MM.1S (cell line): ENCODE measurements at regions not wholly inside any gene's neighbourhood (a gene's known extent, or its start where the extent isn't known, plus 50 kb on each side); places are given as distances from the start of the nearest gene placed in this dataset.

ENCODE experiments used
- DNase-seq: peaks from one replicate; pipeline ENCODE4 v3.0.0-alpha.2; 2015
- H2AFZ ChIP-seq: fragments of 300-600 bp; sonication (generic); 2 replicates; pipeline ENCODE4 v1.6.0; 2016; ENCODE audit warnings: antibody characterized with exemption, low read length
- H3F3A ChIP-seq: fragments of 300-600 bp; sonication (generic); 2 replicates; pipeline ENCODE4 v1.6.1; 2016; ENCODE audit warnings: mild to moderate bottlenecking, antibody characterized with exemption, low read length, moderate library complexity, mixed read lengths; ENCODE audit not compliant: insufficient read depth
- H3K27ac ChIP-seq: fragments of 300-600 bp; sonication (generic); 2 replicates; pipeline ENCODE4 v1.5.1; 2016; ENCODE audit warnings: mild to moderate bottlenecking, low read length
- H3K27me3 ChIP-seq: fragments of 300-600 bp; sonication (generic); replicated peaks from 2 replicates; pipeline ENCODE4 v1.6.0; 2016; ENCODE audit warnings: low read length; ENCODE audit not compliant: insufficient read depth
- H3K36me3 ChIP-seq: fragments of 300-600 bp; sonication (generic); replicated peaks from 2 replicates; pipeline ENCODE4 v1.6.1; 2016; ENCODE audit warnings: mild to moderate bottlenecking, low read length, mixed read lengths; ENCODE audit not compliant: insufficient read depth
- H3K4me1 ChIP-seq: fragments of 300-600 bp; sonication (generic); 2 replicates; pipeline ENCODE4 v1.6.1; 2016; ENCODE audit warnings: low read length, mixed read lengths
- H3K4me2 ChIP-seq: fragments of 300-600 bp; sonication (generic); 2 replicates; pipeline ENCODE4 v1.6.0; 2016; ENCODE audit warnings: low read depth, low read length
- H3K4me3 ChIP-seq: fragments of 300-600 bp; sonication (generic); 2 replicates; pipeline ENCODE4 v1.5.1; 2016; ENCODE audit warnings: low read length, mixed read lengths
- H3K79me2 ChIP-seq: fragments of 300-600 bp; sonication (generic); 2 replicates; pipeline ENCODE4 v1.6.1; 2016; ENCODE audit warnings: mixed run types, low read length, mixed read lengths
- H3K9ac ChIP-seq: fragments of 300-600 bp; sonication (generic); 2 replicates; pipeline ENCODE4 v1.6.1; 2016; ENCODE audit warnings: low read length, mixed read lengths
- H3K9me2 ChIP-seq: fragments of 300-600 bp; sonication (generic); replicated peaks from 2 replicates; pipeline ENCODE4 v1.6.1; 2016; ENCODE audit warnings: mild to moderate bottlenecking, low read length, mixed read lengths; ENCODE audit not compliant: insufficient read depth
- H3K9me3 ChIP-seq: fragments of 300-600 bp; sonication (generic); replicated peaks from 2 replicates; pipeline ENCODE4 v1.6.1; 2016; ENCODE audit warnings: mild to moderate bottlenecking, low read length, mixed read lengths; ENCODE audit not compliant: insufficient read depth
- H4K20me1 ChIP-seq: fragments of 300-600 bp; sonication (generic); 2 replicates; pipeline ENCODE4 v1.6.1; 2016; ENCODE audit warnings: mild to moderate bottlenecking, low read length, moderate library complexity, mixed read lengths; ENCODE audit not compliant: insufficient read depth
- CTCF ChIP-seq: fragments of 300-600 bp; sonication (generic); IDR thresholded peaks from 2 replicates; pipeline ENCODE4 v1.5.1; 2016; ENCODE audit warnings: antibody characterized with exemption, low read length, mixed read lengths
- EZH2 ChIP-seq: fragments of 300-600 bp; sonication (generic); optimal IDR thresholded peaks from 2 replicates; pipeline ENCODE3; 2017; ENCODE audit warnings: low read depth, mild to moderate bottlenecking, antibody characterized with exemption, low read length, mixed read lengths
- EZH2phosphoT487 ChIP-seq: fragments of 300-600 bp; sonication (generic); IDR thresholded peaks from 2 replicates; pipeline ENCODE4 v1.6.1; 2018; ENCODE audit warnings: antibody characterized with exemption, low read length

DNA sequence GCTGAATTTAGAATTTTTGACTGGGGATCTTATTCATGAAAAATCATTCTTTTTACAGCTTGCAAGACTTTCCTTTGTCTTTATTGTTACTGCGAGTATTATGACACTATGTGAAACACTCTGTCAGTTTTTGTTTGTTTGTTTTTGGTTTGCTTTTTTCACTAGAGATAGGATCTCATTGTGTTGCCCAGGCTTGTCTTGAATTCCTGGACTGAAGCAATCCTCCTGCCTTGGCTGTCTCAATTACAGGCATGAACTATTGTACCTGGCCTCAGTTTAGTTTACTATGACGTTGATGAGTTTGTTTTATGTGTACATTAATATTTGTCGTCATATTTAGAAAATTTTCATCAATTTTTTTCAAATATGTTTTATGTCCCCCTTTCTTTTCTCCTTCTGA, 1030.0 kb upstream of the PRR20A start:
- H3K79me2 ChIP-seq, result no peaks in the 10 kb centered on the region
- H2AFZ ChIP-seq, result no peak overlapping the region
- no peaks in the 10 kb centered on the region for H3K9me2 ChIP-seq
- DNase-seq, result no peak
- TF ChIP-seq EZH2phosphoT487 (no peak), EZH2 (no peak), CTCF (no peak)
- no peaks in the 10 kb centered on the region for H4K20me1 ChIP-seq
- H3K4me2 ChIP-seq, result no peak overlapping the region
- H3F3A ChIP-seq, result no peaks in the 10 kb centered on the region
- H3K4me3 ChIP-seq, result no peak overlapping the region
- no peaks in the 10 kb centered on the region for H3K27me3 ChIP-seq
- no peak overlapping the region for H3K27ac ChIP-seq
- H3K9ac ChIP-seq, result no peak overlapping the region
- H3K36me3 ChIP-seq, result no peaks in the 10 kb centered on the region
- H3K4me1 ChIP-seq, result no peaks in the 10 kb centered on the region
- no peaks in the 10 kb centered on the region for H3K9me3 ChIP-seq

DNA sequence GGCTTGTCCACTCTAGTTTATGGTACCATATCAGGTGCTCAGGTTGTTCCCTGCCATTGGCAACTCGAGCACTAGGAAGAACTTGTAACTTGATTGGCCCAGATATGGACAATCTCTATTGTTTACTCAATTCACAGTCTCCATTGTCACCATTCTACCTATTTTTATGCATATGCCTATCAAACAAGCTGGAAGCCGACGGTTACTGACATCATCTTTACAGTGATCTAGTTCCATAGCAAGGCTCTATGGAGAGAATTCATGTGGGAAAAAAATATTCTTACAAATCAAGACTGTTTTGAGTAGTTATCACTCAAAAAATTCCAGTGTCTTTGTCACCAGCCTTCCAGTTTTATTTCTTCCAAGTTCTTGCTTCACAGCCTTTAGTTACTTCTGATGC, 1006.2 kb upstream of the PRR20A start:
- no peaks in the 10 kb centered on the region for H4K20me1 ChIP-seq
- no peaks in the 10 kb centered on the region for H3K27me3 ChIP-seq
- no peak overlapping the region for H3K4me3 ChIP-seq
- H3K9me3 ChIP-seq, result no peaks in the 10 kb centered on the region
- H3F3A ChIP-seq, result no peaks in the 10 kb centered on the region
- H3K9me2 ChIP-seq, result no peaks in the 10 kb centered on the region
- H3K4me2 ChIP-seq, result no peak overlapping the region
- no peak overlapping the region for H3K27ac ChIP-seq
- TF ChIP-seq EZH2phosphoT487 (no peak), CTCF (no peak), EZH2 (no peak)
- no peak overlapping the region for H3K9ac ChIP-seq
- DNase-seq, result no peak
- no peaks in the 10 kb centered on the region for H3K4me1 ChIP-seq
- H3K36me3 ChIP-seq, result no peaks in the 10 kb centered on the region
- H3K79me2 ChIP-seq, result no peaks in the 10 kb centered on the region
- H2AFZ ChIP-seq, result no peak overlapping the region

DNA sequence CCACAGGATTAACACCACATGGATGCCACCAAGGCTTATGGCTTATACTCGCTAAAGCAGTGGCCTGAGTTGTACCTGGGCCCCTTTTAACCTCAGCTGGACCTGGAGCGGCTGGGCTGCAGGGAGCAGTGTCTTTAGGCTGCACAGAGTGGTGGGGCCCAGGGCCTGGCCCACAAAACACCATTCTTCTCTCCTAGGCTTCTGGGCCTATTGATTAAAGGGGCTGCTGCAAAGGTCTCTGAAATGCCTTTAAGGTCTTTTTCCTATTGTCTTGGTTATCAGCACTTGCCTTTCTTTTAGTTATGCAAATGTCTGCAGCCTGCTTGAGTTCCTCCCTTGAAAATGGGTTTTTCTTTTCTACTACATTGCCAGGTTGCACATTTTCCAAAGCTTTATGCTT, 973.9 kb upstream of the PRR20A start:
- no peak overlapping the region for H3K4me2 ChIP-seq
- H3K27me3 ChIP-seq, result no peaks in the 10 kb centered on the region
- H3F3A ChIP-seq, result no peaks in the 10 kb centered on the region
- no peak overlapping the region for H3K4me3 ChIP-seq
- no peaks in the 10 kb centered on the region for H3K9me2 ChIP-seq
- no peak for DNase-seq
- H2AFZ ChIP-seq, result no peak overlapping the region
- no peaks in the 10 kb centered on the region for H4K20me1 ChIP-seq
- H3K27ac ChIP-seq, result no peak overlapping the region
- no peaks in the 10 kb centered on the region for H3K4me1 ChIP-seq
- no peaks in the 10 kb centered on the region for H3K79me2 ChIP-seq
- H3K9me3 ChIP-seq, result no peaks in the 10 kb centered on the region
- no peaks in the 10 kb centered on the region for H3K36me3 ChIP-seq
- no peak overlapping the region for H3K9ac ChIP-seq
- TF ChIP-seq EZH2 (no peak), CTCF (no peak), EZH2phosphoT487 (no peak)

DNA sequence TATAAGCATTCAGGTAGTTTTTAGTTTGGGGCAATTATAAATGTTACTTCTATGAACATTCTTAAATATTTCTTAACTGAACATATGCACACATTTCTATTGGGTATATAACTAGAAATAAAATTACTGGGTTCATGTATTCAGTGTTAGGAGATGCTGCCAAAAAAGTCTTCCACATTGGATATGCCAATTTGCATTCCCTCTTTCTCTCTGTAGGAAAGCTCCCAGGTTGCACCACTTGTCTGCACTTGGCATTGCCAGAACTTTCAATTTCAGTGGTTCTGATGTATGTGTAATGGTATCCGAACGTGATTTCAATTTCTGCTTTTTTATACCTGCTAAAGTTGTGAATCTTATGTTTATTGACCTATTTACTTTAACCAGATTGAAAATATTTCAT, 972.1 kb upstream of the PRR20A start:
- TF ChIP-seq EZH2 (no peak), CTCF (no peak), EZH2phosphoT487 (no peak)
- Histone ChIP-seq H3K4me2 (no peak overlapping the region), H3K9ac (no peak overlapping the region), H3K9me3 (no peaks in the 10 kb centered on the region), H3K27me3 (no peaks in the 10 kb centered on the region), H3K4me1 (no peaks in the 10 kb centered on the region), H4K20me1 (no peaks in the 10 kb centered on the region), H3K9me2 (no peaks in the 10 kb centered on the region), H3K27ac (no peak overlapping the region), H3F3A (no peaks in the 10 kb centered on the region), H3K36me3 (no peaks in the 10 kb centered on the region), H2AFZ (no peak overlapping the region), H3K79me2 (no peaks in the 10 kb centered on the region), H3K4me3 (no peak overlapping the region)
- no peak for DNase-seq
